HEK293 (cell line): ENCODE measurements at regions not wholly inside any gene's neighbourhood (a gene's known extent, or its start where the extent isn't known, plus 50 kb on each side); places are given as distances from the start of the nearest gene placed in this dataset.

ENCODE experiments used
- CTCF ChIP-seq: fragments of 450-650 bp; formaldehyde crosslinking; IDR thresholded peaks from 2 replicates; pipeline ENCODE4 v1.5.1; 2016; ENCODE audit warnings: missing biosample characterization, missing genetic modification characterization
- PATZ1 ChIP-seq: fragments of 450-650 bp; formaldehyde crosslinking; IDR thresholded peaks from 2 replicates; pipeline ENCODE4 v1.5.1; 2016; ENCODE audit warnings: missing biosample characterization, missing genetic modification characterization
- ZBTB17 ChIP-seq: fragments of 450-650 bp; formaldehyde crosslinking; IDR thresholded peaks from 2 replicates; pipeline ENCODE4 v1.5.1; 2016; ENCODE audit warnings: missing biosample characterization, missing genetic modification characterization
- ZBTB20 ChIP-seq: fragments of 450-650 bp; formaldehyde crosslinking; IDR thresholded peaks from 2 replicates; pipeline ENCODE4 v1.5.1; 2016; ENCODE audit warnings: missing biosample characterization, missing genetic modification characterization
- ZNF248 ChIP-seq: fragments of 450-650 bp; formaldehyde crosslinking; IDR thresholded peaks from 2 replicates; pipeline ENCODE4 v1.5.1; 2017; ENCODE audit warnings: missing biosample characterization, missing genetic modification characterization

- no peak for TF ChIP-seq ZNF248 (tag by site-specific recombination)
- TF ChIP-seq CTCF, result no peak
- no peak for TF ChIP-seq ZBTB20 (tag by site-specific recombination)
- no peak for TF ChIP-seq PATZ1
- no peak for TF ChIP-seq ZBTB17
These were observed 138.4 kb downstream of the PCTP start for GRCh38 chr17:55889271-55889670.
